HUES64 (cell line): ENCODE measurements at regions not wholly inside any gene's neighbourhood (a gene's known extent, or its start where the extent isn't known, plus 50 kb on each side); places are given as distances from the start of the nearest gene placed in this dataset.

Source experiments
- H3K27ac ChIP-seq: 2 replicates; pipeline ENCODE4 v1.7.0; 2013; ENCODE audit warnings: low read depth, low read length, inconsistent platforms
- H3K27me3 ChIP-seq: 2 replicates; pipeline ENCODE4 v1.6.1; 2013; ENCODE audit warnings: mild to moderate bottlenecking, low read length; ENCODE audit not compliant: insufficient read depth
- H3K36me3 ChIP-seq: 2 replicates; pipeline ENCODE4 v1.6.1; 2013; ENCODE audit warnings: mild to moderate bottlenecking, low read length; ENCODE audit not compliant: insufficient read depth
- H3K4me1 ChIP-seq: 2 replicates; pipeline ENCODE4 v1.6.1; 2013; ENCODE audit warnings: mild to moderate bottlenecking, low read length, moderate library complexity; ENCODE audit not compliant: insufficient read depth
- H3K4me3 ChIP-seq: 2 replicates; pipeline ENCODE4 v1.5.1; 2013; ENCODE audit warnings: mild to moderate bottlenecking, low read length, moderate library complexity
- H3K9ac ChIP-seq: 2 replicates; pipeline ENCODE4 v1.6.1; 2013; ENCODE audit warnings: mild to moderate bottlenecking, low read depth, low read length
- H3K9me3 ChIP-seq: 2 replicates; pipeline ENCODE4 v1.6.1; 2013; ENCODE audit warnings: low read depth, low read length; ENCODE audit not compliant: insufficient read depth
- WGBS: fragments of 150-250, 120-280 bp; methylation state at CpG from one replicate; pipeline ENCODE4 v1.1.7; 2013; ENCODE audit warnings: missing lambda C conversion rate; 5-methylcytosine and 5-hydroxymethylcytosine counted together

GRCh38 chr6:98653179-98653578 lies 181.2 kb upstream of the POU3F2 start:
- Histone ChIP-seq H3K36me3 (no peaks in the 10 kb centered on the region), H3K9ac (no peak overlapping the region), H3K9me3 (no peaks in the 10 kb centered on the region), H3K4me1 (peaks cover 7% of the 10 kb centered on the region), H3K27me3 (no peaks in the 10 kb centered on the region), H3K4me3 (no peak overlapping the region), H3K27ac (no peak overlapping the region)
- WGBS: 83% methylated on average over 2 of the region's 2 CpGs

GRCh38 chr6:98657764-98658163 lies 176.6 kb upstream of the POU3F2 start:
- WGBS: 72% methylated on average over 4 of the region's 5 CpGs
- Histone ChIP-seq H3K27me3 (no peaks in the 10 kb centered on the region), H3K9me3 (no peaks in the 10 kb centered on the region)

GRCh38 chr6:98669371-98669770 lies 165.0 kb upstream of the POU3F2 start:
- H3K9ac ChIP-seq: no peak overlapping the region
- no peaks in the 10 kb centered on the region for H3K27me3 ChIP-seq
- H3K36me3 ChIP-seq: no peaks in the 10 kb centered on the region
- H3K4me1 ChIP-seq: peaks cover 19% of the 10 kb centered on the region
- H3K27ac ChIP-seq: no peak overlapping the region
- no peaks in the 10 kb centered on the region for H3K9me3 ChIP-seq
- H3K4me3 ChIP-seq: no peak overlapping the region

More at GRCh38 chr6:98657764-98658163, 176.6 kb upstream of the POU3F2 start:
- H3K27ac ChIP-seq: no peak overlapping the region
- H3K9ac ChIP-seq: no peak overlapping the region
- no peak overlapping the region for H3K4me3 ChIP-seq
- H3K36me3 ChIP-seq: no peaks in the 10 kb centered on the region
- no peaks in the 10 kb centered on the region; the same call in 1 of the 2 replicates for H3K4me1 ChIP-seq

GRCh38 chr6:98670045-98670746 lies 164.2 kb upstream of the POU3F2 start:
- no peaks in the 10 kb centered on the region for H3K36me3 ChIP-seq
- H3K27ac ChIP-seq: no peak overlapping the region
- H3K9me3 ChIP-seq: no peaks in the 10 kb centered on the region
- H3K9ac ChIP-seq: no peak overlapping the region
- WGBS: 100% methylated on average over 1 of the region's 3 CpGs
- no peak overlapping the region for H3K4me3 ChIP-seq
- H3K27me3 ChIP-seq: no peaks in the 10 kb centered on the region
- H3K4me1 ChIP-seq: peaks cover 19% of the 10 kb centered on the region

- H3K9me3 ChIP-seq: no peaks in the 10 kb centered on the region; the same call in 1 of the 2 replicates
- no peak overlapping the region for H3K9ac ChIP-seq
- H3K27ac ChIP-seq: peak overlapping the region; percentile 1; the same call in 1 of the 2 replicates
- WGBS: 81% methylated on average over 1 of the region's 1 CpG
- no peaks in the 10 kb centered on the region for H3K27me3 ChIP-seq
- no peaks in the 10 kb centered on the region for H3K36me3 ChIP-seq
- H3K4me1 ChIP-seq: peaks cover 19% of the 10 kb centered on the region
- no peak overlapping the region for H3K4me3 ChIP-seq
Measured at GRCh38 chr6:98672681-98673475, 161.5 kb upstream of the POU3F2 start.

GRCh38 chr6:98678481-98678880 lies 155.9 kb upstream of the POU3F2 start:
- Histone ChIP-seq H3K27me3 (no peaks in the 10 kb centered on the region), H3K36me3 (no peaks in the 10 kb centered on the region), H3K9ac (no peak overlapping the region), H3K4me3 (no peak overlapping the region), H3K9me3 (no peaks in the 10 kb centered on the region; the same call in 1 of the 2 replicates), H3K27ac (no peak overlapping the region), H3K4me1 (no peaks in the 10 kb centered on the region)
- 92% methylated on average over 2 of the region's 2 CpGs for WGBS

- 100% methylated on average over 1 of the region's 1 CpG for WGBS
- Histone ChIP-seq H3K27me3 (no peaks in the 10 kb centered on the region), H3K4me3 (no peak overlapping the region), H3K4me1 (no peaks in the 10 kb centered on the region), H3K9ac (no peak overlapping the region), H3K27ac (no peak overlapping the region), H3K9me3 (no peaks in the 10 kb centered on the region), H3K36me3 (no peaks in the 10 kb centered on the region)
Measured at GRCh38 chr6:98686008-98686601, 148.3 kb upstream of the POU3F2 start.

- no peak overlapping the region for H3K4me3 ChIP-seq
- no peak overlapping the region for H3K27ac ChIP-seq
- no peaks in the 10 kb centered on the region for H3K4me1 ChIP-seq
- H3K9me3 ChIP-seq: no peaks in the 10 kb centered on the region
- H3K27me3 ChIP-seq: no peaks in the 10 kb centered on the region
- WGBS: 85% methylated on average over 3 of the region's 4 CpGs
- no peaks in the 10 kb centered on the region for H3K36me3 ChIP-seq
- no peak overlapping the region for H3K9ac ChIP-seq
Measured at GRCh38 chr6:98687752-98688151, 146.6 kb upstream of the POU3F2 start.

- no peaks in the 10 kb centered on the region for H3K36me3 ChIP-seq
- no peaks in the 10 kb centered on the region for H3K4me1 ChIP-seq
- H3K27ac ChIP-seq: no peak overlapping the region
- H3K27me3 ChIP-seq: no peaks in the 10 kb centered on the region
- no peak overlapping the region for H3K4me3 ChIP-seq
- WGBS: 91% methylated on average over 7 of the region's 7 CpGs
- no peak overlapping the region for H3K9ac ChIP-seq
- no peaks in the 10 kb centered on the region for H3K9me3 ChIP-seq
Measured at GRCh38 chr6:98695091-98695801, 139.1 kb upstream of the POU3F2 start.

- Histone ChIP-seq H3K27ac (no peak overlapping the region), H3K36me3 (no peaks in the 10 kb centered on the region), H3K9me3 (no peaks in the 10 kb centered on the region), H3K9ac (no peak overlapping the region), H3K4me1 (peaks cover 18% of the 10 kb centered on the region), H3K27me3 (no peaks in the 10 kb centered on the region), H3K4me3 (no peak overlapping the region)
Measured at GRCh38 chr6:98711380-98711779, 123.0 kb upstream of the POU3F2 start.

- no peaks in the 10 kb centered on the region for H3K27me3 ChIP-seq
- no peaks in the 10 kb centered on the region for H3K9me3 ChIP-seq
- H3K9ac ChIP-seq: no peak overlapping the region
- WGBS: 5% methylated on average over 8 of the region's 8 CpGs
- H3K4me1 ChIP-seq: peaks cover 33% of the 10 kb centered on the region
- no peaks in the 10 kb centered on the region for H3K36me3 ChIP-seq
- H3K27ac ChIP-seq: peak overlapping the region; percentile 56; the same call in 1 of the 2 replicates
- H3K4me3 ChIP-seq: no peak overlapping the region
Measured at GRCh38 chr6:98716341-98716740, 118.0 kb upstream of the POU3F2 start.
